ENCODE measurements at regions not wholly inside any gene's neighbourhood (a gene's known extent, or its start where the extent isn't known, plus 50 kb on each side); places are given as distances from the start of the nearest gene placed in this dataset.

DNA sequence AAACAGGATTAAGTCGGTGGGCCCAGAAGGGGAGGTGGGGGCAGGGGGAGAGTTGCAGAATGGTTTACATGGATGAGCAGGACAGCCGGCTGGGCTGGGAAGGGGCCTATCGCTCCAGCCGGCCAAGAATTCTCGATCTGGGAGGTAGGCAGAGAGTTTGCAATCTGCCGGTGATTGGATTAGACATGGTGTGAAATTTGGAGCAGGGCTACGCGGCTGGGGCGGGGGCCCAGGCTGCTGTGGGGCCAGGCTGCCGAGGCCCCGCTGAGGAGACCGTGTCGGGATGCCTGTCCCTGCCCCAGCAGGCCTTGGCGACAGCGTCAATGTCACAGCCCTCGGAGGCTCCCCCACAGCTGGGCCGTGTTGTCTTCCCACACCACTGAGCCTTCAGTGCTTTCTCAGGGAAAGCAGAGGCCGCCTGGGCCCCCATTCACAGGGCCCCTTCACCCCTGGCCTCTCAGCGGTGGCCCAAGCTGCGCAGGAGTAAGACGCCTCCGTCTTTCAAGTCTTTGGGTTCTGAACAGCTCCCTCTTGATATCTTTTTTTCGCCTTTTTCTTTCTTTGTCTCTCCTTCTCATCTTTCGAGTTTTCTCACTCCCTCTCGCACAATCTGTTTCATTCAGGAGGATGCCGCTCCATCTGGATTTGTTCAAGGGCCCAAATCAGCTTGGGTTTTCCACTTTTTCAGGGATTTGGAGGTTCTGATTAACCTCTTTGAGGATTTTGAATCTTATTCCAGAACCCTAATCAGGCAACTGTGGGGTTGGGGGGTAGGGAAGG is 117.5 kb upstream of the PARP11 start:
- Mint-ChIP-seq H3K36me3 (no peaks in the 10 kb centered on the region), H3K27me3 (ENCODE audit: low read depth) (no peaks in the 10 kb centered on the region), H3K4me3 (no peak overlapping the region), H3K4me1 (peaks cover 17% of the 10 kb centered on the region), H3K9me3 (peaks cover 4% of the 10 kb centered on the region), H3K27ac (no peak overlapping the region)
- no peak for DNase-seq (ENCODE audit: low spot score in 2 of 2, unreplicated experiment in 2 of 2)
- TF ChIP-seq CTCF (IDR thresholded peaks at IDR 0.05; ENCODE audit: unreplicated experiment) = no peak

DNA sequence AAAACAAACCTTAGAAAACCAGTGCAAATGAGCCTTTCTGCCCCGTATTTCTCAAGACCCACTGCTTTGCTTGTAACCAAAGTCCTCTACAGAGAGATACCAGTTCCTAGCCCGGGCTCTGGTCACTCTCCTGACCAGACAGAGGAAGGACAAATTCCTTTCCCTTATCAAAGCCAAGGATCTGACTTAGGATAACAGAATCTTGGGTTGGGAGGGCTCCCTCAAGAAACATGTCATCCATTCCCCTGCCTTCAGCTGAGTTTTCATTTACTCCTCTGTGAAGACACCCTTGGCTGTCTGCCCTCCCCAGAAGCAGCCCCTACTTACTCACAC is 116.0 kb upstream of the PARP11 start:
- H3K4me3 Mint-ChIP-seq = no peak overlapping the region
- no peaks in the 10 kb centered on the region for H3K27me3 Mint-ChIP-seq (ENCODE audit: low read depth)
- no peak for DNase-seq (ENCODE audit: low spot score in 2 of 2, unreplicated experiment in 2 of 2)
- no peak for TF ChIP-seq CTCF (IDR thresholded peaks at IDR 0.05; ENCODE audit: unreplicated experiment)
- H3K9me3 Mint-ChIP-seq = peaks cover 4% of the 10 kb centered on the region
- no peaks in the 10 kb centered on the region for H3K36me3 Mint-ChIP-seq
- no peak overlapping the region for H3K27ac Mint-ChIP-seq
- peaks cover 12% of the 10 kb centered on the region for H3K4me1 Mint-ChIP-seq

- no peak overlapping the region for H3K27ac Mint-ChIP-seq
- peaks cover 4% of the 10 kb centered on the region for H3K9me3 Mint-ChIP-seq
- no peak for TF ChIP-seq CTCF (IDR thresholded peaks at IDR 0.05; ENCODE audit: unreplicated experiment)
- DNase-seq (ENCODE audit: low spot score in 2 of 2, unreplicated experiment in 2 of 2) = no peak
- H3K36me3 Mint-ChIP-seq = no peaks in the 10 kb centered on the region
- H3K4me3 Mint-ChIP-seq = no peak overlapping the region
- H3K27me3 Mint-ChIP-seq (ENCODE audit: low read depth) = no peaks in the 10 kb centered on the region
- H3K4me1 Mint-ChIP-seq = peaks cover 12% of the 10 kb centered on the region
Measured at GRCh38 chr12:3988519-3989217, 115.5 kb upstream of the PARP11 start.

DNA sequence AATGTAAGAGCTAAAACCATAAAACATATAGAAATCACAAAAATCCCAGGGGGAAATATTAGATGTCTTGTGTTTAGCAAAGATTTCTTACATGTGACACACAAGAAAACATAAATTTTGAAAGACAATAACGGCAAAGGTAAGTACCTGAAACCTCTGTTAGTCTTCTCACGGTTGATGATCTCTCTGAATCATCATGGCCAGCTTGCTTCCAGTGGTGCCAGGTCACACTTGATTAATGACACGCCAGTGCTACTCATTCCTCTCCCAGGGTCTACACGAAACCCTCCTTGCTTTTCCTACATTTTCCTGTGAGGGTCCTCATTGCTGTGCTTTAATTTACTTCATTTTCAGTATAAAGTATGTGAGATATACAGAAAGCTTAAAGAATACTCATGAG is 114.4 kb upstream of the PARP11 start:
- H3K27ac Mint-ChIP-seq = no peak overlapping the region
- peaks cover 4% of the 10 kb centered on the region for H3K9me3 Mint-ChIP-seq
- no peak overlapping the region for H3K4me3 Mint-ChIP-seq
- no peak for DNase-seq (ENCODE audit: low spot score in 2 of 2, unreplicated experiment in 2 of 2)
- TF ChIP-seq CTCF (IDR thresholded peaks at IDR 0.05; ENCODE audit: unreplicated experiment) = no peak
- no peaks in the 10 kb centered on the region for H3K36me3 Mint-ChIP-seq
- no peaks in the 10 kb centered on the region for H3K27me3 Mint-ChIP-seq (ENCODE audit: low read depth)
- peaks cover 12% of the 10 kb centered on the region for H3K4me1 Mint-ChIP-seq

DNA sequence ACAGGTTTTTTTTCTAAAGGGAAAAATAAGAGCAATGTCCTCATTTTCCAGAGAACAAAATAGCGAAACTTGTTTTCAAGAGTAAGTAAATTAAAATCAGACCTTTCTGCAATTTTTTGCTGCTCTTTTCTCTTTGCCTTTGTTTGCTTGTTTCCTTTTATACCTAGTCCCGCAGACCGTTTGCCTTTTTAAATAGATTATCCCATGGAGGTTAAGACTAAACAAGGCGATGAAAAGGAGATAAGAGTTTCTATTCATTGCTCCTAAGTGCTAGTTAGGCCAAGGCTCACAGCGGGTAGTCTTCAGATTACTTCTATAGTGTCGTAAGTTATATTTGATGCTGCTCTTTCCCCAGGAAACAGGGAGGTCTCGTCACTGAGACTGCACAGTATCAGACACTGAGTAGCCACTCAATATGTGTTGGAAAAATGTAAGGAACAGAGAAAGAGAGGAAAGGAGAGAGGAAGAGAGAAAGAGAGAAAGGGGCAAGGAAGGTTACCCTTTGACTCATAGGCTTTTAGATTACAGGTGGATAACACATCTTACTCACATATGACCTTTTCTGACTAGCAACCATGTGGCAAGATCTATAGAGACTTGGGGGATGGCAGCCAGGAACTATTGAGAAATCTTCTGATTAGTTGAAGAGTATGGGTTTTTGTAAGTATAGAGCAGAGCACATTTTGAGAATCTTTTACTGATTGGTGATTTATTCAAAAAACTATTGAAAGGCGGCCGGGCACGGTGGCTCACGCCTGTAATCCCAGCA is 107.5 kb upstream of the PARP11 start:
- Mint-ChIP-seq H3K9me3 (peaks cover 18% of the 10 kb centered on the region), H3K4me3 (no peak overlapping the region), H3K27me3 (ENCODE audit: low read depth) (no peaks in the 10 kb centered on the region), H3K4me1 (peaks cover 2% of the 10 kb centered on the region), H3K36me3 (peaks cover 2% of the 10 kb centered on the region), H3K27ac (no peak overlapping the region)
- DNase-seq (ENCODE audit: low spot score in 2 of 2, unreplicated experiment in 2 of 2) = no peak
- no peak for TF ChIP-seq CTCF (IDR thresholded peaks at IDR 0.05; ENCODE audit: unreplicated experiment)

Measured in mesothelial cell of epicardium (in vitro differentiated cells).